GM06990 (cell line): ENCODE measurements at regions not wholly inside any gene's neighbourhood (a gene's known extent, or its start where the extent isn't known, plus 50 kb on each side); places are given as distances from the start of the nearest gene placed in this dataset.

Experiments used
- DNase-seq: peaks from one replicate; pipeline ENCODE4 v3.0.0-alpha.2; 2011; ENCODE audit not compliant: insufficient read length; ENCODE audit errors: extremely low read depth
- H3K27me3 ChIP-seq: replicated peaks from 2 replicates; pipeline ENCODE4 v1.6.0; 2011; ENCODE audit warnings: low read length; ENCODE audit not compliant: control insufficient read depth, insufficient read depth
- H3K36me3 ChIP-seq: 2 replicates; pipeline ENCODE4 v1.5.1; 2011; ENCODE audit warnings: low read length; ENCODE audit not compliant: control insufficient read depth, insufficient read depth
- H3K4me3 ChIP-seq: replicated peaks from 2 replicates; pipeline ENCODE4 v1.5.1; 2011; ENCODE audit warnings: low read depth, mild to moderate bottlenecking, control low read depth, low read length
- CTCF ChIP-seq: IDR thresholded peaks from 2 replicates; pipeline ENCODE4 v1.5.1; 2011; ENCODE audit warnings: low read length, control low read depth, mild to moderate bottlenecking, inconsistent platforms; ENCODE audit not compliant: insufficient read depth, poor library complexity, severe bottlenecking

GRCh38 chr16:79926451-79927205, 326.1 kb upstream of the MAF start:
- Histone ChIP-seq H3K27me3 (no peaks in the 10 kb centered on the region; the same call in 1 of the 2 replicates), H3K4me3 (no peak overlapping the region), H3K36me3 (no peaks in the 10 kb centered on the region)
- no peak for TF ChIP-seq CTCF
- DNase-seq: no peak

- TF ChIP-seq CTCF: no peak
- H3K4me3 ChIP-seq: no peak overlapping the region
- DNase-seq: no peak
- H3K27me3 ChIP-seq: no peaks in the 10 kb centered on the region; the same call in 1 of the 2 replicates
- H3K36me3 ChIP-seq: no peaks in the 10 kb centered on the region
These were observed 322.9 kb upstream of the MAF start for GRCh38 chr16:79923431-79923830.

- no peaks in the 10 kb centered on the region for H3K36me3 ChIP-seq
- TF ChIP-seq CTCF: no peak
- H3K4me3 ChIP-seq: no peak overlapping the region
- DNase-seq: no peak
- H3K27me3 ChIP-seq: no peaks in the 10 kb centered on the region
These were observed 320.1 kb upstream of the MAF start for GRCh38 chr16:79920685-79921084.

- no peak overlapping the region for H3K4me3 ChIP-seq
- H3K36me3 ChIP-seq: no peaks in the 10 kb centered on the region
- H3K27me3 ChIP-seq: no peaks in the 10 kb centered on the region
- no peak for TF ChIP-seq CTCF
- DNase-seq: no peak
These were observed 318.4 kb upstream of the MAF start for GRCh38 chr16:79918916-79919315.

- H3K27me3 ChIP-seq: no peaks in the 10 kb centered on the region
- no peak for DNase-seq
- no peak for TF ChIP-seq CTCF
- H3K4me3 ChIP-seq: no peak overlapping the region
- H3K36me3 ChIP-seq: no peaks in the 10 kb centered on the region
These were observed 315.2 kb upstream of the MAF start for GRCh38 chr16:79915761-79916160.
